ENCODE measurements at regions not wholly inside any gene's neighbourhood (a gene's known extent, or its start where the extent isn't known, plus 50 kb on each side); places are given as distances from the start of the nearest gene placed in this dataset.

- no peaks in the 10 kb centered on the region for H4K20me1 ChIP-seq (ENCODE audit: insufficient read depth, low read length)
- ChIA-PET POLR2A (no interaction called here), CTCF (ENCODE audit: unreplicated experiment) (no interaction called here)
- no peaks in the 10 kb centered on the region for H3K79me2 ChIP-seq (ENCODE audit: insufficient read depth, low read depth, low read length)
- DNase-seq (ENCODE audit: low spot score), result no peak
- H3K27ac ChIP-seq (ENCODE audit: low read depth, low read length, poor library complexity, severe bottlenecking), result no peak overlapping the region
- no peak overlapping the region for H3K4me2 ChIP-seq (ENCODE audit: low read length)
- no peaks in the 10 kb centered on the region for H3K9me3 ChIP-seq (ENCODE audit: low read length)
- no peak for TF ChIP-seq EZH2phosphoT487 (IDR thresholded peaks at IDR 0.05; ENCODE audit: borderline replicate concordance, low read depth, low read length)
- intact Hi-C loops (cut with micrococcal nuclease; ENCODE audit: unreplicated experiment), result no loop called here
- no peaks in the 10 kb centered on the region for H3K9me2 ChIP-seq (ENCODE audit: insufficient read depth, low read length)
- H3K4me1 ChIP-seq (ENCODE audit: insufficient read depth, low read length, poor library complexity, severe bottlenecking), result no peaks in the 10 kb centered on the region
- no peak overlapping the region for H2AFZ ChIP-seq (ENCODE audit: low read length)
- H3K36me3 ChIP-seq (ENCODE audit: insufficient read depth, low read length), result no peaks in the 10 kb centered on the region
- BruUV-seq (replicated peaks), result no TSS peak
- no peak overlapping the region for H3K4me3 ChIP-seq (ENCODE audit: low read depth, low read length, poor library complexity, severe bottlenecking)
These were observed 174.5 kb downstream of the SLC24A2 start for GRCh38 chr9:19614294-19614693.

GRCh38 chr9:19600538-19600937, 188.3 kb downstream of the SLC24A2 start:
- H3K79me2 ChIP-seq (ENCODE audit: insufficient read depth, low read depth, low read length), result no peaks in the 10 kb centered on the region
- H3K9me2 ChIP-seq (ENCODE audit: insufficient read depth, low read length), result no peaks in the 10 kb centered on the region

GRCh38 chr9:19598722-19599121, 189.9 kb downstream of the ACER2 start:
- Histone ChIP-seq H3K4me2 (ENCODE audit: low read length) (no peak overlapping the region), H3K4me1 (ENCODE audit: insufficient read depth, low read length, poor library complexity, severe bottlenecking) (no peaks in the 10 kb centered on the region), H3K4me3 (ENCODE audit: low read depth, low read length, poor library complexity, severe bottlenecking) (no peak overlapping the region), H2AFZ (ENCODE audit: low read length) (no peak overlapping the region), H3K9me2 (ENCODE audit: insufficient read depth, low read length) (no peaks in the 10 kb centered on the region), H3K79me2 (ENCODE audit: insufficient read depth, low read depth, low read length) (no peaks in the 10 kb centered on the region), H3K27ac (ENCODE audit: low read depth, low read length, poor library complexity, severe bottlenecking) (no peak overlapping the region), H3K9me3 (ENCODE audit: low read length) (no peaks in the 10 kb centered on the region), H4K20me1 (ENCODE audit: insufficient read depth, low read length) (no peaks in the 10 kb centered on the region), H3K36me3 (ENCODE audit: insufficient read depth, low read length) (no peaks in the 10 kb centered on the region)
- intact Hi-C loops (cut with micrococcal nuclease; ENCODE audit: unreplicated experiment), result no loop called here
- no peak for DNase-seq (ENCODE audit: low spot score)
- CTCF ChIA-PET (ENCODE audit: unreplicated experiment), result no interaction called here
- no peak for TF ChIP-seq EZH2phosphoT487 (IDR thresholded peaks at IDR 0.05; ENCODE audit: borderline replicate concordance, low read depth, low read length)
- no peak for TF ChIP-seq CTCF (conservative IDR thresholded peaks at IDR 0.05; ENCODE audit: low read length)
- POLR2A ChIA-PET, result no interaction called here
- BruUV-seq (replicated peaks), result no TSS peak

More at GRCh38 chr9:19600538-19600937, 188.3 kb downstream of the SLC24A2 start:
- Histone ChIP-seq H4K20me1 (ENCODE audit: insufficient read depth, low read length) (no peaks in the 10 kb centered on the region), H3K9me3 (ENCODE audit: low read length) (no peaks in the 10 kb centered on the region), H3K27ac (ENCODE audit: low read depth, low read length, poor library complexity, severe bottlenecking) (no peak overlapping the region), H3K36me3 (ENCODE audit: insufficient read depth, low read length) (no peaks in the 10 kb centered on the region), H2AFZ (ENCODE audit: low read length) (no peak overlapping the region), H3K4me2 (ENCODE audit: low read length) (no peak overlapping the region), H3K4me3 (ENCODE audit: low read depth, low read length, poor library complexity, severe bottlenecking) (no peak overlapping the region), H3K4me1 (ENCODE audit: insufficient read depth, low read length, poor library complexity, severe bottlenecking) (no peaks in the 10 kb centered on the region)
- no peak for DNase-seq (ENCODE audit: low spot score)
- no TSS peak for BruUV-seq (replicated peaks)
- TF ChIP-seq EZH2phosphoT487 (IDR thresholded peaks at IDR 0.05; ENCODE audit: borderline replicate concordance, low read depth, low read length), result no peak
- no peak for TF ChIP-seq CTCF (conservative IDR thresholded peaks at IDR 0.05; ENCODE audit: low read length)
- ChIA-PET CTCF (ENCODE audit: unreplicated experiment) (no interaction called here), POLR2A (no interaction called here)
- intact Hi-C loops (cut with micrococcal nuclease; ENCODE audit: unreplicated experiment), result no loop called here

Data from OCI-LY7 (cell line).